ENCODE measurements at regions not wholly inside any gene's neighbourhood (a gene's known extent, or its start where the extent isn't known, plus 50 kb on each side); places are given as distances from the start of the nearest gene placed in this dataset.

GRCh38 chr3:144989807-144990206 is 1018.2 kb downstream of the DIPK2A start:
- no peak for DNase-seq
- Mint-ChIP-seq H3K4me3 (no peak overlapping the region), H3K27me3 (ENCODE audit: insufficient read depth) (no peaks in the 10 kb centered on the region; the same call in 1 of the 2 replicates), H3K27ac (no peak overlapping the region), H3K4me1 (ENCODE audit: low read depth) (no peaks in the 10 kb centered on the region), H3K36me3 (ENCODE audit: low read depth) (no peaks in the 10 kb centered on the region), H3K9me3 (peaks cover 36% of the 10 kb centered on the region)
- TF ChIP-seq CTCF (IDR thresholded peaks at IDR 0.05), result no peak

- Mint-ChIP-seq H3K27ac (no peak overlapping the region), H3K36me3 (ENCODE audit: low read depth) (no peaks in the 10 kb centered on the region), H3K27me3 (ENCODE audit: insufficient read depth) (no peaks in the 10 kb centered on the region; the same call in 1 of the 2 replicates), H3K9me3 (peaks cover 46% of the 10 kb centered on the region), H3K4me1 (ENCODE audit: low read depth) (no peaks in the 10 kb centered on the region), H3K4me3 (no peak overlapping the region)
- no peak for DNase-seq
- TF ChIP-seq CTCF (IDR thresholded peaks at IDR 0.05), result no peak
Measured at GRCh38 chr3:144995856-144996255, 1024.2 kb downstream of the DIPK2A start.

GRCh38 chr3:145005427-145005826 is 1033.8 kb downstream of the DIPK2A start:
- no peaks in the 10 kb centered on the region for H3K4me1 Mint-ChIP-seq (ENCODE audit: low read depth)
- no peak overlapping the region for H3K27ac Mint-ChIP-seq
- no peaks in the 10 kb centered on the region; the same call in 1 of the 2 replicates for H3K27me3 Mint-ChIP-seq (ENCODE audit: insufficient read depth)
- no peaks in the 10 kb centered on the region; the same call in 1 of the 2 replicates for H3K36me3 Mint-ChIP-seq (ENCODE audit: low read depth)
- DNase-seq, result no peak
- no peak for TF ChIP-seq CTCF (IDR thresholded peaks at IDR 0.05)
- H3K4me3 Mint-ChIP-seq, result no peak overlapping the region
- peaks cover 25% of the 10 kb centered on the region for H3K9me3 Mint-ChIP-seq

GRCh38 chr3:145006271-145006670 is 1034.6 kb downstream of the DIPK2A start:
- Mint-ChIP-seq H3K9me3 (peaks cover 27% of the 10 kb centered on the region), H3K4me1 (ENCODE audit: low read depth) (no peaks in the 10 kb centered on the region), H3K27me3 (ENCODE audit: insufficient read depth) (no peaks in the 10 kb centered on the region; the same call in 1 of the 2 replicates), H3K36me3 (ENCODE audit: low read depth) (no peaks in the 10 kb centered on the region; the same call in 1 of the 2 replicates), H3K4me3 (no peak overlapping the region), H3K27ac (no peak overlapping the region)
- DNase-seq, result no peak
- TF ChIP-seq CTCF (IDR thresholded peaks at IDR 0.05), result no peak

- Mint-ChIP-seq H3K4me1 (ENCODE audit: low read depth) (no peaks in the 10 kb centered on the region), H3K27ac (no peak overlapping the region), H3K36me3 (ENCODE audit: low read depth) (no peaks in the 10 kb centered on the region), H3K4me3 (no peak overlapping the region), H3K27me3 (ENCODE audit: insufficient read depth) (no peaks in the 10 kb centered on the region), H3K9me3 (peaks cover 28% of the 10 kb centered on the region)
- no peak for TF ChIP-seq CTCF (IDR thresholded peaks at IDR 0.05)
- DNase-seq, result no peak
Measured at GRCh38 chr3:145013931-145014330, 1042.3 kb downstream of the DIPK2A start.

GRCh38 chr3:145015253-145015652 is 1043.6 kb downstream of the DIPK2A start:
- Mint-ChIP-seq H3K9me3 (peaks cover 23% of the 10 kb centered on the region), H3K27me3 (ENCODE audit: insufficient read depth) (no peaks in the 10 kb centered on the region), H3K36me3 (ENCODE audit: low read depth) (no peaks in the 10 kb centered on the region), H3K27ac (no peak overlapping the region), H3K4me3 (no peak overlapping the region), H3K4me1 (ENCODE audit: low read depth) (no peaks in the 10 kb centered on the region)
- TF ChIP-seq CTCF (IDR thresholded peaks at IDR 0.05), result no peak
- no peak for DNase-seq
